ENCODE measurements at regions not wholly inside any gene's neighbourhood (a gene's known extent, or its start where the extent isn't known, plus 50 kb on each side); places are given as distances from the start of the nearest gene placed in this dataset.

DNA sequence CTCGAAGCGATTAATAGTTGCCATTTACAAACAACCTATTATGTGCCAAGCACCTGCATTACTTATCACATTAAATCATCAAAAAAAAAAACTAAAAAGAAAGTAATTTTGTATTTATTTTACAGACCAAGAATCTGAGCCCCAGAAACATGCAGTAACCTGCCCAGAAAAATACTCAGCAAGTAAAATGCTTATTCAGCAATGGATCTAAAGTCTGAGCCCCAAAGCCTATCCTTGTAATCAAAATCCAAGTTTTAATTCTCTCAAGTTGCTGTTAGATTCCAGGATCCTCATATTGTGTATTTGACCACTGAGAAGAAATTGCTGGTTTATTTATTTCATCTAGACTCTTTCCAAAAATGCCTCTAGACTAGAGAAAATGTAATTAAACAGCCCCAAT, 783.3 kb upstream of the API5 start:
- no peak for FAIRE-seq
- DNase-seq (ENCODE audit: extremely low spot score, insufficient read length, low read depth): no peak

DNA sequence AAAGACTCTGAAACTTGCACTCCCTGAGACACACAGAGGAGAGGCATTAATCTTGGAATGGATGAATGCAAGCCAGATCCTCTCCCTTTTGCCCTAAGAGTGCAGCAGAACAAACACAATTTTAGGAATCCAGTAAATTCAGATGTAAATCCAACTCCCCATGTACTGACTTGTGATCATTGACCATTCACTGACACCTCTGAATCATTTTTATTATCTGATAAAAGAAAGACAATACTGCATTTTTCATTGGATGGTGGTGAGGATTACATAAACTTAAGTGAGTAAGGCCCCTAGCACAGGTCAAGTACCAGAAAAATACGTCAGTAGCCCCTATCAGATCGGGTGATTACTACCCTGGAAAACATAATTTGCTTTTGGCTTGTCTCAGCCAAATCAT, 782.9 kb upstream of the API5 start:
- DNase-seq (ENCODE audit: extremely low spot score, insufficient read length, low read depth) (no peak), FAIRE-seq (no peak)

GRCh38 chr11:42536611-42537360, 775.0 kb upstream of the API5 start:
- DNase-seq (ENCODE audit: extremely low spot score, insufficient read length, low read depth) (no peak), FAIRE-seq (no peak)

GRCh38 chr11:42542336-42542735, 769.5 kb upstream of the API5 start:
- DNase-seq (ENCODE audit: extremely low spot score, insufficient read length, low read depth): no peak
- no peak for FAIRE-seq

- FAIRE-seq (no peak), DNase-seq (ENCODE audit: extremely low spot score, insufficient read length, low read depth) (no peak)
Observed at GRCh38 chr11:42543844-42544419, 767.9 kb upstream of the API5 start.

DNA sequence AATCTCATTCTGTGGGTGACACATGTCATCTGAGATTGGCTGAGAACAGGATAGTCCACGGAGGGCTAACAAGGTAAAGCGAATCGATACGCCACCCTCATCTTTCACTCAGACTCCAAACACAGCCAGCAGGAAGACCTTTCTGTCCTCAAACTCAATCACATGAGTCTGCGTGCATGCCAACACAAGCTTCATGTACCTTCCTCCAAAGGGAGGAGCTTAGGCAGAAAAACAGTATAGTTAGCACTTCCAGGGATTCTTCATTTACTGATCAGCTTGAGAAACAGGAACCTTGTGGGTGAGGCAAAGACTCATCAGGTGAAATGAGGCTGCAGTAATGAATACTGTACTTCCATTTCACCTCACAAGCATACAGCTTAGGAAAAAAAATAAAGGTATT, 767.1 kb upstream of the API5 start:
- DNase-seq (ENCODE audit: extremely low spot score, insufficient read length, low read depth) (no peak), FAIRE-seq (no peak)

DNA sequence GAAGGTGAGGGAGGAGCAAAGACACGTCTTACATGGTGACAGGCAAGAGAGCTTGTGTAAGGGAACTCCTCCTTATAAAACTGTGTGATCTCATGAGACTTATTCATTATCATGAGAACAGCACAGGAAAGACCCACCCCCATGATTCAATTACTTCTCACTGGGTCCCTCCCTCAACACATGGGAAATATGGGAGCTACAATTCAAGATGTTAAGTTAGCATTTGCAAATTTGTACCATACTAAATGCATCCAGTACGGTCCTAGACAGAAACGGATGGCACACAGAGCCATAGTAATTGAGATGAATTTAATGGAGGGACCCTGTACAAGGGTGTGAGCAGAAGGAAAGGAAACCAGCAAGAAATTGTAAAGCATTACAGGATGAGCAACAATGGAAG, 765.8 kb upstream of the API5 start:
- FAIRE-seq: no peak
- DNase-seq (ENCODE audit: extremely low spot score, insufficient read length, low read depth): no peak

DNA sequence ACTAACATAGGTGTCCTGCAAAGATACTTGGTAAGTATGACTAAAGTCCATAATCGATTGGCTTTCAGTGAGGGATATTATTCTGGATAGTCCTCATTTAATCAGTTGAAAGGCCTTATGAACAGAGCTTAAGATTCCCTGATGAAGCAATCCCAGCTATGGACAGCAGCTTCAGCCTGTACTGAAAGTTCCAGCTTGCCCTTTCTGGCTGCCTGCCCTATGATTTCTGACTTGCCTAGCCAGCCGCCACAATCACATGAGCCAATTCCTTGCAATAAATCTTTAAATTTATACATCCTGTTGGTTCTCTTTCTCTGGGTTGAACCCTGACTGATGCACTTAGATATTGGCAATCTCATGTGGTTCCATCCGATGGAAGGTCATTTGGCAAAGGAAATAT, 759.0 kb upstream of the API5 start:
- FAIRE-seq: no peak
- DNase-seq (ENCODE audit: extremely low spot score, insufficient read length, low read depth): no peak

- no peak for DNase-seq (ENCODE audit: extremely low spot score, insufficient read length, low read depth)
- no peak for FAIRE-seq
Observed at GRCh38 chr11:42555190-42555589, 756.6 kb upstream of the API5 start.

- FAIRE-seq (no peak), DNase-seq (ENCODE audit: extremely low spot score, insufficient read length, low read depth) (no peak)
Observed at GRCh38 chr11:42571131-42571877, 740.5 kb upstream of the API5 start.

DNA sequence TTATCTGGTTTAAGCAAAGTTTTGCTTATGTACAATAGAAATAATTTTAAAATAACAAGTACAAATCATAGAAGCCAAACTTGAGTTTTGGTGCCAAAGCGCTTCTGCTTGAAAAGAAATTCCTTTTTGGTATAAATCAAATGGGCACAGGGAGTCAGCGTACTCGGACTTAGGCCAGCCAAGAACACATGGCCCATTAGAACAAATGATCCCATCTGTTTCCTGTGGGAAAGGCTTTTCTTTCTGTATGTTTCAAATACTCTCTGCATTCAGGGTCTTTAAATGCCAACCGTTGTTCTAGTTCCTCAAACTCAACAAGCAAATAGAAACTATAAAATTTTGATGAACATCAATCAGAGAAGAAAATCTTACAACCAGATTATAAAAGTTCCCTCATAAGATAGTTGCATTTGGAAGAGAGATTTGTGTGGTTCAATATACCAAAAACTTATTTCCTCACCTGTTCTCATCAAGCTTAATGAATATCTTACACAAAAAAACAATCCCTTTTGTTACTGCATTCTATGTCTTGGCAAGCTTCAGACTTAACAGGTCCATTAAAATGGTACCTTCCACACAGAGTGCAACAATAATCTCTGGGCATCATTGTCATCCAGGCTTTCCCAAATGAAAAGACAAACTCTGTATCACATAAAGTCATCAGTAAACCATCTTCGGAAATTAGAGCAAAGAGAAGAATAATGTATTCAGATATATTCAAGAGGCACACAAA, 739.8 kb upstream of the API5 start:
- DNase-seq (ENCODE audit: extremely low spot score, insufficient read length, low read depth) (no peak), FAIRE-seq (no peak)

- no peak for DNase-seq (ENCODE audit: extremely low spot score, insufficient read length, low read depth)
- no peak for FAIRE-seq
Observed at GRCh38 chr11:42576318-42576717, 735.5 kb upstream of the API5 start.

GRCh38 chr11:42589286-42589685, 722.5 kb upstream of the API5 start:
- FAIRE-seq (no peak), DNase-seq (ENCODE audit: extremely low spot score, insufficient read length, low read depth) (no peak)

GRCh38 chr11:42591841-42592240, 720.0 kb upstream of the API5 start:
- no peak for FAIRE-seq
- no peak for DNase-seq (ENCODE audit: extremely low spot score, insufficient read length, low read depth)

DNA sequence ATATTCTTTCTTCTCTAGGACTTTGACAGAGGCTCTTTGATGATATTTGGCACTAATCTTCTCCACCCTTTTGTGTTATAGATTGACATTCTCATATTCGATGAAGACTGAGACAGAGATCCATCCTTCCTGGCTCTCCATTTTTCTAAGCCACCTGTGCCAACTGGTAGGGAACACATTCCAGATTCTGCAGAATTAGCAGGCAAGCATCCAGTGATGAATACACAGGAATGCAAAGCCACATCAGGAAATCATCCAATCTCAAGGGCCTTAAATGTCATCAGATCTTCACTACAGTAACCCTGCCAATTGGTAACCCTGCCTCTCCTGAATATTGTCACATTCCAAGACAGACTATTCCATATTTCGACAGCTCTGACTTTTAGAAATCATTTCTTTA, 718.4 kb upstream of the API5 start:
- DNase-seq (ENCODE audit: extremely low spot score, insufficient read length, low read depth) (no peak), FAIRE-seq (no peak)

GRCh38 chr11:42595876-42596275, 715.9 kb upstream of the API5 start:
- no peak for FAIRE-seq
- DNase-seq (ENCODE audit: extremely low spot score, insufficient read length, low read depth): no peak

DNA sequence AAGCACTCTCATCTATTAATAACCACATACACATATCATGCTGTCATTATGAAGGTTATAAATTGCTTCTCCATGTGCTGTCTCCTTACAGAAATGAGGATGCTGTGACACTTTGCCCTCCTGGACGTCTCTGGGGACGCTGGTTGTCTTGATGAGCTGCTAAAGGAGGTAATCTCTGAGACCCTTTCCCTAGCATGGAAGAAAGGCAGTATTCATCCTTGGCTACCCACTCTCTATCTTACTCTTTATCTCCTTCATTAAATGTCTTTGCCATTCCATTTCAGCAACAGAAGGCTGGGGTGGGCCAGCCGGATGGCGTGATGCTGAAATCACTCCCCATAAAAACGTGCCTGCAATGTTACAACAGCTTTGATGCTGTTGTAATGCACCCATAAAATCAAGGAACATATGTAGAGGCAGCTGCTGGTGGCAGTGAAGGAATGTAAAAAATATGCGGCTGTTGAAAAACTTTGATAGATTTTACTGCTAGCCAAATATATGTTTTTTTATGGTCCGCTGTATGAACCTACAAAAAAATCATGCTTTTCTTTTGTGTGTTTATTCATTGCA, 715.1 kb upstream of the API5 start:
- DNase-seq (ENCODE audit: extremely low spot score, insufficient read length, low read depth) (no peak), FAIRE-seq (no peak)

- DNase-seq (ENCODE audit: extremely low spot score, insufficient read length, low read depth): no peak
- FAIRE-seq: no peak
Observed at GRCh38 chr11:42598341-42598740, 713.5 kb upstream of the API5 start.

DNA sequence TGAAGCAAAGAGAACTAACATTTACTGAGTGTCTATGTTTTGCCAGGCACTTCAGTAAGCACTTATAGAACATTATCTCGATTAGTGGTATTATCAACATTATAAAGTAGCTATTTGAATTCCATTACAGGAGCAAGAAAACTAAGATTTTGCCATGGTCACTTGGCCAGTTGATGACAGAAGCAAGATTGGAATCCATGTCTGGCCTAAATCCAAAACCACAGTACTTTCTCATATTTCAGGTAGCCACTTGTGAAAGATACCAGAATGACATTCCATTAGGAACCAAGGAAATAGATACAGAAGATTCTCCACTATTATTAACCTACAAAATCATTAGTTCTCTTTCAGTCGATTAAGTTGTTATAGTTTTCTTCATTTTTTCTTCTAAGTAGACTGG, 691.0 kb upstream of the API5 start:
- FAIRE-seq: no peak
- no peak for DNase-seq (ENCODE audit: extremely low spot score, insufficient read length, low read depth)
